Stimulated activated CD4-positive, alpha-beta T cell treated with anti-CD3 and anti-CD28 coated beads, TNF-alpha, amount 100 ng/mL, for 48 hours (primary cell): ENCODE measurements at regions not wholly inside any gene's neighbourhood (a gene's known extent, or its start where the extent isn't known, plus 50 kb on each side); places are given as distances from the start of the nearest gene placed in this dataset.
"Not testable (repeated sequence)": the region's sequence is repeated elsewhere in the genome, so short reads cannot be mapped to it uniquely, and the experiment has no call there.

Experiments used
- DNase-seq, 3 donors: peaks; one replicate each; pipeline ENCODE4 v3.0.0-alpha.2; 2020; ENCODE audit warnings: low read depth in 3 of 3

GRCh38 chr2:207363761-207364290 lies 165.9 kb upstream of the CREB1 start:
- no peak for DNase-seq

GRCh38 chr2:207370646-207371045 lies 159.1 kb upstream of the CREB1 start:
- DNase-seq = no peak

GRCh38 chr2:207371877-207372276 lies 157.9 kb upstream of the CREB1 start:
- DNase-seq = no peak

GRCh38 chr2:207372483-207372882 lies 157.3 kb upstream of the CREB1 start:
- no peak for DNase-seq

DNA sequence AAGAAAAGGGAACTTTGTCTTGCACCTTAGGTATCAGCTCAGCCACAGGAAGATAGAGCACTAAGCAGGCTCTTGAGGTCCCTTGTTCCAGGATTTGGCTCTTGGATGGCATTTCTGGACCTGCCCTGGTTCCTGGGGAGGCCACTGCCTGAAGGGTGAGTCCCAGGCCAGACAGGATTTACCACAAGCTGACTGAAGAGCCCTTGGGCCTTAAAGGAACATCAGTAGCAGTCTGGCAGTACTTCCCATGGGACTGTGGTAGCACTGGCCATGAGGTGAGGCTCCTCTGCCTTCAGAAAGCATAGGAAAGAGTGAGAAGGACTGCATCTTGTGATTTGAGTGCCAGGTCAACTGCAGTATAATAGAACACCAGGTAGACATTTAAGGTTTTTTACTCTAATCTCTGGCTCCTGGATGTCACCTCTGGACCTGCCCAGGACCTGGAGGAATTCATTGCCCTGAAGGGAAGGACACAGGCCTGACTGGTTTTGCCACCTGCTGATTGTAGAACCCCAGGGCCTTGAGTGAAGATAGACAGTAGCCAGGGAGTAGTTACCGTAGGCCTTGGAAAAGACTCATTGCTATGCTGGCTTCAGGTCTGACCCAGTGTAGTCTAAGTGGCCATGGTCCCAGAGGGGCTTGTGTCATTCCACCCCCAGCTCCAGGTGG lies 154.4 kb upstream of the CREB1 start:
- DNase-seq = no peak

DNA sequence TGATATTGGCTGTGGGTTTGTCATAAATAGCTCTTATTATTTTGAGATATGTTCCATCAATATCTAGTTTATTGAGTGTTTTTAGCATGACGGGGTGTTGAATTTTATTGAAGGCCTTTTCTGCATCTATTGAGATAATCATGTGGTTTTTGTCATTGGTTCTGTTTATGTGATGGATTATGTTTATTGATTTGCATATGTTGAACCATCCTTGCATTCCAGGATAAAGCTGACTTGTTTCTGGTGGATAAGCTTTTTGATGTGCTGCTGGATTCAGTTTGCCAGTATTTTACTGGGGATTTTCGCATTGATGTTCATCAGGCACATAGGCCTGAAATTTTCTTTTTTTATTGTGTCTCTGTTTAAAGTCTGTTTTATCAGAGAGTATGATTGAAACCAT lies 151.1 kb upstream of the CREB1 start:
- DNase-seq = not testable (repeated sequence)

DNA sequence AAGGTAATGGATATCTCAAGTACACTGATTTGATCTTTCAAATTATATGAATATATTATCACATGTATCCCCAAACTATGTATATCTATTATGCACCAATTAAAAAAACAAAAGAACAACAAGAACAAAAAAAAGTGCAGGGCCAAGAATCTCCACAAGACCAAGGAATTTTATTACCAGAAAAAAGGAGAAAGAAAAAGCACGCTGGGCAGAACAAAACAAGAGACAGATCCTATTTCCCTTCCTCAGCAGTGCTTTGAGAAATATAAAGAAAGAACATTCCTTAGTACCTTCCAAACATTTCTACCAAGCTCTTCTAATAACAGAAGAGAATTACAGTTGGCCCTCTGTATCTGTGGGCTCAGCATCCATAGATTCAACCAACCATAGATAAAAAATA lies 144.7 kb upstream of the CREB1 start:
- no peak for DNase-seq

GRCh38 chr2:207385903-207386302 lies 143.9 kb upstream of the CREB1 start:
- DNase-seq = no peak

GRCh38 chr2:207387001-207387571 lies 142.7 kb upstream of the CREB1 start:
- DNase-seq = no peak

GRCh38 chr2:207390302-207391095 lies 139.3 kb upstream of the CREB1 start:
- DNase-seq = no peak

GRCh38 chr2:207394203-207394781 lies 135.5 kb upstream of the CREB1 start:
- no peak for DNase-seq

GRCh38 chr2:207394812-207395534 lies 134.8 kb upstream of the CREB1 start:
- peak; percentile 36 to 74 (median 38) for DNase-seq

GRCh38 chr2:207395535-207396251 lies 134.1 kb upstream of the CREB1 start:
- no peak for DNase-seq

DNA sequence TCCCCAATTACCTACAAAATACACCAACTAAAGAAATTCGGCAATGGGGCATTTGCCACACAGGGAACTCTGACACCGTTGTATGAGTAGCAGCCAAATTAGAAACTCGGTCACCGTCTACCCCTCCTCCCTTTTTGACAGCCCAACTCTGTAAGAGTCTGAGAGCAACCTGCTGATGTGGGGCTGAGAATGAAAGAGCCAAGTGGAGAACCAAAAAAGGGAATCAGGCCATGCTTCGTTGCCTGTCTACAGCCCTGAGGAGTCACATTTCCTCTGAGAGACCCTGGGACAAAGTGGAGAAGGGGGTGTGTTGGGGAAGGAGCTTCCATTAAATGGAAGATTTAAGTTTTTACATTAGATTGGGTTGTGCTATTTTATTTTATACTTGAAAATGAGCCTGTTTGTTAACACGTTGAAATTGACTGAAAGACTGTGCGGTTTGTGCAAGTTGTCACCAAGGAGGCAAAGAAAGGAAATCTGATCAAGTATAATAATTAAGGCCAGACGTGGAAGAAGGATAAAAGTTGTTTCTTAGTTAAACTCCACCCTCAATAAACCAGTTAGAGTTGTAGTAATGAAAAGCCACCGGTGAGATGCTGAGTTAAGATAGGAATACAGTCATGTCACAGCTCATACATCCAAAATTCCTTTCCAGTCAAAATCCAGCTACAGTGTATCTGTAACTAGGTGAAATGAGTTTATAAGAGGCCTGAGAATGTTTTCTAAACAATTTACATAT lies 131.7 kb upstream of the CREB1 start:
- DNase-seq = no peak

DNA sequence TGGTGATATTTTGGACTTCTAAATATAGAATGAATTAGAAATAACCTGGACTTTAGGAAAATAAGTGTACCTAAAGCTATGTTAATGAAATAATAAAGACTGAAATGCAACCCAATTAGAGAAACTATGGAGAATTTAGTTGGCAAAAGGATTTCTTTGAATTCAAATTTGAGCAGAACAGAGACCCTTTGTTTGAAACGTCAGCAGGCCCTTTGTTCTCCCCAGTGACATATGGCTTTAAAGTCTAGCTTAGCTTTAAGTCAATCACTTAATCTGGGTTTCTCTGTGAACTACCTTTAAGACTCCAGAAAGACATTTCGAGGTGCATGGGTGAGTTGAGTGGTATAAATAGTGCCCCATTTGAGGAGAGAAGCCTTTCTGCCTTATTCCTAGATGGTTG lies 130.5 kb upstream of the CREB1 start:
- no peak for DNase-seq

DNA sequence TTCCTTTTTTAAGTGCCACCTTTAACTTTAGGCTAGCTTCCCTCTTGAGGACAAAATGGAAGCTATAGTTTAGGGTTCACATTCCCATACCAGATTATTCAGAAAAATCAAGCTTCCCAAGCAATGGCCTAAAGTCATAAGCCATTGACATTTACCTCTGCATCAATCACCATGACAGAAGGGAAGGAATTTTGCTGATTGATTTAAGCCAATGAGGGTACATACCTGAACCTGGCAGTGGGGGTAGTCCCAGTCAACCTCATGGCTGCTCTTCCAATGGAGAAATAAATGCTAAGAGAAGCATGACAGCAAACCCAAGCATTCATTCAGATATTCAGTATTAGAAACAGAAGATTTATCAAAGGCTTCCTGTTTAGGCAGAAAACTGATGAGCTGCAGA lies 128.4 kb upstream of the CREB1 start:
- DNase-seq = no peak

DNA sequence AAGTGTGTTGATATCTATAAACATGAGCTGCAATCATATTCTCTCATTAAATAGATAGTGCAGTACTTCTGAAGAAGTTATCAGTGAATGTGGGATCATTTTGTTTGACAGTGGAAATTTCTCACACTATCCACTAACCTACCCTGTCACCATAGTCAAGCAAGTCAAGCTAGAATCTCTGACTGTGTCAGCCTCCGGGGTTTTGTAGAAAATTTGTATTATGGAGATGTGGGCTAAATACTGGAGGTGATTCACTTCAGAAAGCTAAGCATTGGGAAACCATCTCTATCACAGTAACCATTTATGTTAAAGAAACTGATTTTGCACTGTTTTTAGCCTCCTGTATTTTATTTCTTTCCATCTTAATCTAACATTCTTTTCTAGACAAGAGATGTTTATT lies 126.6 kb upstream of the CREB1 start:
- no peak for DNase-seq

GRCh38 chr2:207403950-207404349 lies 125.8 kb upstream of the CREB1 start:
- DNase-seq = no peak

DNA sequence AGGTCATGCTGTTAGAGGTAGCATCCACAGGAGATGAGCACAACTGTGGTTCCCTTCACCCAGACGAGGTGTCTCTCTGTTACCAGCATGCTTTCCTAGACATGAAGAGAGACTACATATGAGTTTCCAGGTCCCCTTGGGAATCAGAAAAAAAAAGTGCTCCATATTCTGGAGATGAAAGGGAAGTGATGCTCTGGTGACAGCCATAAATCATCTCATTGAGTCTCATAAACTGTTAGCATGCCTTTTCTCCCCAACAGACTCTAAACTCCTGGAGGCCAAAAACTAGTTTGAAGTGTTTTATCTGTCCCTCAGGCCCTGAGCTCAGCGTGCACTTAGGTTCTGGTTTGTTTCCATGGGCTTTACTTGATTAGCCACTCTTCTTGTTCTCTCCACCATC lies 124.6 kb upstream of the CREB1 start:
- DNase-seq = no peak

- DNase-seq = no peak
Measured at GRCh38 chr2:207408086-207408794, 121.5 kb upstream of the CREB1 start.
